Panc1 (cell line): ENCODE measurements at regions not wholly inside any gene's neighbourhood (a gene's known extent, or its start where the extent isn't known, plus 50 kb on each side); places are given as distances from the start of the nearest gene placed in this dataset.

ENCODE experiments used
- ATAC-seq: fragments of 200-7000 bp; cut with Tn5 transposase; 2 replicates; pipeline ENCODE4 v1.9.1; 2020; ENCODE audit warnings: mild to moderate bottlenecking, moderate library complexity
- BruUV-seq: library from RNA; stranded (reverse); fragments of 400-500 nt; replicated peaks from 2 replicates; lab custom pipeline; 2021; lab: Mats Ljungman, UMichigan
- CTCF ChIA-PET: fragments of 300-600 bp; sonication (Branson Sonifier 250); formaldehyde crosslinking; loops from one replicate; lab custom pipeline; 2022; ENCODE audit warnings: antibody characterized with exemption; lab: Charles Lee
- POLR2A ChIA-PET: fragments of 300-600 bp; sonication (Branson Sonifier 250); formaldehyde crosslinking; loops from one replicate; lab custom pipeline; 2022; ENCODE audit warnings: antibody characterized with exemption; lab: Charles Lee
- DNase-seq: peaks from one replicate; pipeline ENCODE4 v3.0.0-alpha.2; 2010; ENCODE audit warnings: low read depth, low spot score
- H3K27ac ChIP-seq: 2 replicates; pipeline ENCODE4 v1.5.1; 2011; ENCODE audit warnings: mild to moderate bottlenecking, low read length, inconsistent platforms
- H3K27me3 ChIP-seq: fragments of 200-500 bp; sonication (Bioruptor generic); 2 replicates; pipeline ENCODE4 v1.6.0; 2014; ENCODE audit warnings: low read length, inconsistent platforms; ENCODE audit not compliant: control insufficient read depth, insufficient read depth
- H3K36me3 ChIP-seq: fragments of 200-500 bp; sonication (Bioruptor generic); 2 replicates; pipeline ENCODE4 v1.5.1; 2014; ENCODE audit warnings: inconsistent platforms, mild to moderate bottlenecking, low read length, moderate library complexity; ENCODE audit not compliant: control insufficient read depth, insufficient read depth
- H3K4me1 ChIP-seq: 2 replicates; pipeline ENCODE4 v1.5.1; 2011; ENCODE audit warnings: inconsistent platforms, mild to moderate bottlenecking, low read length, moderate library complexity; ENCODE audit not compliant: control insufficient read depth, insufficient read depth
- H3K4me3 ChIP-seq, 2 experiments: 2 replicates each; pipeline ENCODE4 v1.5.1; 2011 to 2012; ENCODE audit warnings: low read depth in 2 of 2, low read length in 2 of 2, mild to moderate bottlenecking in 2 of 2, inconsistent platforms in 1 of 2, moderate library complexity in 1 of 2
- H3K9me3 ChIP-seq: fragments of 200-500 bp; sonication (Bioruptor generic); 2 replicates; pipeline ENCODE4 v1.5.1; 2014; ENCODE audit warnings: low read depth, mild to moderate bottlenecking, inconsistent platforms, low read length, moderate library complexity; ENCODE audit not compliant: control insufficient read depth, insufficient read depth
- CTCF ChIP-seq: fragments of 450-650 bp; IDR thresholded peaks from 2 replicates; pipeline ENCODE4 v1.5.1; 2017; ENCODE audit warnings: mild to moderate bottlenecking
- POLR2AphosphoS5 ChIP-seq: IDR thresholded peaks from 2 replicates; pipeline ENCODE4 v1.6.1; 2012; ENCODE audit warnings: mild to moderate bottlenecking, low read depth, low read length, moderate library complexity
- REST ChIP-seq, 2 experiments: IDR thresholded peaks; 2 replicates each; pipeline ENCODE4 v1.6.1; 2011 to 2012; ENCODE audit warnings: low read depth in 2 of 2, control low read depth in 1 of 2, low read length in 1 of 2, mild to moderate bottlenecking in 1 of 2, moderate library complexity in 1 of 2; ENCODE audit not compliant: insufficient read depth in 1 of 2
- SIN3A ChIP-seq: IDR thresholded peaks from 2 replicates; pipeline ENCODE4 v1.6.1; 2012; ENCODE audit warnings: low read depth, mild to moderate bottlenecking, low read length, moderate library complexity, borderline replicate concordance; ENCODE audit not compliant: insufficient read depth
- TCF7L2 ChIP-seq: IDR thresholded peaks from 2 replicates; pipeline ENCODE4 v1.6.1; 2011; ENCODE audit warnings: mild to moderate bottlenecking, low read depth, low read length, inconsistent platforms
- in situ Hi-C: cut with HindIII; loops from 2 replicates; pipeline ENCODE4 v1.10.0; 2016; ENCODE audit warnings: low sequenced_read_pairs, low pct_unique_long_range_greater_than_20kb
- intact Hi-C: fragments of 100-400 bp; cut with micrococcal nuclease; formaldehyde crosslinking; loops from one replicate; pipeline ENCODE4 v1.10.0; 2022; ENCODE audit not compliant: unreplicated experiment

- H3K9me3 ChIP-seq = no peaks in the 10 kb centered on the region
- no peak for TF ChIP-seq POLR2AphosphoS5
- TF ChIP-seq REST (IDR thresholded peaks at IDR 0.05; ENCODE audit: insufficient read depth in 1 of 2, low read depth in 2 of 2, low read length in 1 of 2) = no peak
- no peak for TF ChIP-seq CTCF
- TF ChIP-seq TCF7L2 = no peak
- no TSS peak for BruUV-seq
- DNase-seq (no peak), ATAC-seq (no peak)
- H3K36me3 ChIP-seq = no peaks in the 10 kb centered on the region
- POLR2A ChIA-PET = no interaction called here
- H3K4me3 ChIP-seq = no peak overlapping the region
- H3K27ac ChIP-seq = no peak overlapping the region
- H3K27me3 ChIP-seq = no peaks in the 10 kb centered on the region
- CTCF ChIA-PET = no interaction called here
- in situ Hi-C loops = no loop called here
- no peaks in the 10 kb centered on the region for H3K4me1 ChIP-seq
- intact Hi-C loops = no loop called here
Observed at GRCh38 chr13:90375851-90376250, 971.6 kb upstream of the MIR17HG start.

- in situ Hi-C loops (no loop called here), intact Hi-C loops (no loop called here)
- POLR2A ChIA-PET = no interaction called here
- TF ChIP-seq POLR2AphosphoS5 (no peak), SIN3A (no peak), REST (IDR thresholded peaks at IDR 0.05; ENCODE audit: insufficient read depth in 1 of 2, low read depth in 2 of 2, low read length in 1 of 2) (no peak), CTCF (no peak), TCF7L2 (no peak)
- BruUV-seq = no TSS peak
- H3K4me1 ChIP-seq = no peaks in the 10 kb centered on the region
- no peaks in the 10 kb centered on the region for H3K36me3 ChIP-seq
- H3K27me3 ChIP-seq = no peaks in the 10 kb centered on the region
- CTCF ChIA-PET = no interaction called here
- DNase-seq (no peak), ATAC-seq (no peak)
- no peaks in the 10 kb centered on the region for H3K9me3 ChIP-seq
- no peak overlapping the region for H3K27ac ChIP-seq
- no peak overlapping the region for H3K4me3 ChIP-seq
Observed at GRCh38 chr13:90382425-90382824, 965.1 kb upstream of the MIR17HG start.
